H1 (cell line): ENCODE measurements at regions not wholly inside any gene's neighbourhood (a gene's known extent, or its start where the extent isn't known, plus 50 kb on each side); places are given as distances from the start of the nearest gene placed in this dataset.

Experiments used
- CTCF ChIA-PET: fragments of 300-600 bp; sonication (Branson Sonifier 250); formaldehyde crosslinking; loops from one replicate; lab custom pipeline; 2021; ENCODE audit not compliant: partially characterized antibody; lab: Charles Lee
- POLR2A ChIA-PET: fragments of 300-600 bp; sonication (Branson Sonifier 250); formaldehyde crosslinking; loops from one replicate; lab custom pipeline; 2021; ENCODE audit warnings: inconsistent platforms; ENCODE audit not compliant: partially characterized antibody; lab: Charles Lee
- DNase-seq, 2 experiments: peaks; one replicate each; pipeline versions ENCODE4 v3.0.0 to v3.0.0-alpha.2; 2010 to 2022; ENCODE audit warnings: low spot score in 2 of 2, low read depth in 1 of 2, mixed read lengths in 1 of 2
- FAIRE-seq: peaks from 2 replicates; lab custom pipeline; 2011; peaks lifted over from hg19 to GRCh38; lab: Jason Lieb, UNC
- H2AFZ ChIP-seq: 2 replicates; pipeline ENCODE4 v1.8.1; 2012; ENCODE audit warnings: low read length, inconsistent platforms
- H2AK5ac ChIP-seq: 2 replicates; pipeline ENCODE4 v1.6.1; 2013; ENCODE audit warnings: low read depth, low read length
- H2BK120ac ChIP-seq: replicated peaks from 2 replicates; pipeline ENCODE3; 2013; ENCODE audit warnings: low read depth, low read length, inconsistent platforms
- H2BK12ac ChIP-seq: 2 replicates; pipeline ENCODE4 v1.6.1; 2013; ENCODE audit warnings: low read depth, low read length
- H2BK15ac ChIP-seq: 2 replicates; pipeline ENCODE4 v1.6.1; 2013; ENCODE audit warnings: low read length
- H2BK20ac ChIP-seq: 2 replicates; pipeline ENCODE4 v1.6.1; 2013; ENCODE audit warnings: low read length
- H2BK5ac ChIP-seq: 2 replicates; pipeline ENCODE4 v1.6.1; 2013; ENCODE audit warnings: low read depth, low read length
- H3K14ac ChIP-seq: 2 replicates; pipeline ENCODE4 v1.6.1; 2013; ENCODE audit warnings: inconsistent platforms; ENCODE audit not compliant: insufficient read length
- H3K18ac ChIP-seq: 2 replicates; pipeline ENCODE4 v1.6.1; 2013; ENCODE audit warnings: low read length; ENCODE audit errors: extremely low read depth
- H3K23ac ChIP-seq: 2 replicates; pipeline ENCODE4 v1.6.1; 2013; ENCODE audit warnings: inconsistent platforms; ENCODE audit not compliant: insufficient read length
- H3K23me2 ChIP-seq: 2 replicates; pipeline ENCODE4 v1.6.1; 2013; ENCODE audit warnings: low read depth, low read length
- H3K27ac ChIP-seq: 2 replicates; pipeline ENCODE4 v1.6.1; 2011; ENCODE audit warnings: low read depth, low read length, inconsistent platforms
- H3K27me3 ChIP-seq, 4 experiments: replicated peaks in 1 of 4; 1 replicate in 1 of 4; 2 replicates in 3 of 4; pipeline versions ENCODE4 v1.6.1 to v1.8.1; 2011 to 2013; ENCODE audit warnings: low read length in 3 of 4, mild to moderate bottlenecking in 3 of 4, inconsistent platforms in 2 of 4, mixed read lengths in 2 of 4, moderate library complexity in 1 of 4; ENCODE audit not compliant: control insufficient read depth in 3 of 4, insufficient read depth in 3 of 4; ENCODE audit errors: extremely low read depth in 1 of 4
- H3K36me3 ChIP-seq, 4 experiments: 2 replicates each; pipeline versions ENCODE4 v1.6.1 to v1.8.1; 2011 to 2013; ENCODE audit warnings: mild to moderate bottlenecking in 4 of 4, low read length in 3 of 4, moderate library complexity in 2 of 4, control low read depth in 1 of 4, inconsistent platforms in 1 of 4; ENCODE audit not compliant: insufficient read depth in 4 of 4, control insufficient read depth in 2 of 4
- H3K4ac ChIP-seq: replicated peaks from 2 replicates; pipeline ENCODE3; 2013; ENCODE audit warnings: low read length, low read depth, mixed read lengths, inconsistent platforms; ENCODE audit not compliant: insufficient read length
- H3K4me1 ChIP-seq, 4 experiments: replicated peaks in 1 of 4; 1 replicate in 1 of 4; 2 replicates in 3 of 4; pipeline versions ENCODE4 v1.6.1 to v1.8.1; 2011 to 2013; ENCODE audit warnings: low read length in 3 of 4, inconsistent platforms in 2 of 4, mixed read lengths in 1 of 4; ENCODE audit not compliant: insufficient read depth in 4 of 4, control insufficient read depth in 3 of 4
- H3K4me2 ChIP-seq, 2 experiments: 2 replicates each; pipeline versions ENCODE4 v1.6.1 to v1.8.1; 2011 to 2013; ENCODE audit warnings: low read depth in 2 of 2, low read length in 2 of 2, control low read depth in 1 of 2, inconsistent platforms in 1 of 2, mild to moderate bottlenecking in 1 of 2; ENCODE audit not compliant: insufficient read depth in 1 of 2
- H3K4me3 ChIP-seq, 4 experiments: fragments of 200-600, 300-600 bp in 1 of 4; sonication (generic), shearing (Covaris generic), sonication (Bioruptor Twin) in 1 of 4; 2 replicates each; pipeline versions ENCODE4 v1.5.1 to v1.8.1; 2011 to 2016; ENCODE audit warnings: low read length in 4 of 4, low read depth in 3 of 4, control low read depth in 2 of 4, inconsistent platforms in 2 of 4, mild to moderate bottlenecking in 2 of 4, mixed read lengths in 1 of 4, moderate library complexity in 1 of 4; ENCODE audit not compliant: insufficient read depth in 2 of 4; ENCODE audit errors: extremely low read depth in 1 of 4
- H3K56ac ChIP-seq: replicated peaks from 2 replicates; pipeline ENCODE3; 2013; ENCODE audit warnings: low read depth, mild to moderate bottlenecking, mixed read lengths, low read length, inconsistent platforms; ENCODE audit not compliant: insufficient read length
- H3K79me1 ChIP-seq: 2 replicates; pipeline ENCODE4 v1.6.1; 2013; ENCODE audit warnings: low read depth, low read length, control low read depth
- H3K79me2 ChIP-seq, 2 experiments: 2 replicates each; pipeline versions ENCODE4 v1.6.1 to v1.8.1; 2012 to 2013; ENCODE audit warnings: low read length in 2 of 2, mild to moderate bottlenecking in 2 of 2, inconsistent platforms in 1 of 2; ENCODE audit not compliant: insufficient read depth in 2 of 2, control insufficient read depth in 1 of 2
- H3K9ac ChIP-seq, 4 experiments: replicated peaks in 1 of 4; 1 replicate in 1 of 4; 2 replicates in 3 of 4; pipeline versions ENCODE4 v1.6.1 to v1.8.1; 2011 to 2013; ENCODE audit warnings: low read depth in 3 of 4, low read length in 3 of 4, control low read depth in 2 of 4, mild to moderate bottlenecking in 2 of 4, moderate library complexity in 2 of 4, inconsistent platforms in 1 of 4; ENCODE audit errors: extremely low read depth in 1 of 4
- H3K9me3 ChIP-seq, 2 experiments: 2 replicates each; pipeline versions ENCODE4 v1.6.1 to v1.8.1; 2012 to 2013; ENCODE audit warnings: mild to moderate bottlenecking in 2 of 2, moderate library complexity in 2 of 2, control low read depth in 1 of 2, inconsistent platforms in 1 of 2, low read depth in 1 of 2, low read length in 1 of 2, mixed read lengths in 1 of 2; ENCODE audit not compliant: insufficient read depth in 2 of 2
- H4K20me1 ChIP-seq, 2 experiments: replicated peaks in 1 of 2; 2 replicates each; pipeline versions ENCODE3 to v1.8.1; 2011 to 2013; ENCODE audit warnings: inconsistent platforms in 2 of 2, low read length in 2 of 2, mild to moderate bottlenecking in 1 of 2; ENCODE audit not compliant: insufficient read depth in 2 of 2, control insufficient read depth in 1 of 2
- H4K5ac ChIP-seq: 2 replicates; pipeline ENCODE4 v1.6.1; 2013; ENCODE audit warnings: low read length, low read depth, mixed read lengths, inconsistent platforms; ENCODE audit not compliant: insufficient read length
- H4K8ac ChIP-seq: 2 replicates; pipeline ENCODE4 v1.8.0; 2013; ENCODE audit warnings: mild to moderate bottlenecking, moderate library complexity, low read length, inconsistent platforms; ENCODE audit not compliant: insufficient read depth; ENCODE audit errors: extremely low read depth
- H4K91ac ChIP-seq: replicated peaks from 2 replicates; pipeline ENCODE3; 2013; ENCODE audit warnings: low read length, mixed read lengths, inconsistent platforms; ENCODE audit not compliant: insufficient read length
- TBP ChIP-seq: IDR thresholded peaks from 2 replicates; pipeline ENCODE4 v1.6.1; 2011; ENCODE audit warnings: low read depth, low read length, improper control_type of control experiment
- ZNF274 ChIP-seq: IDR thresholded peaks from 2 replicates; pipeline ENCODE4 v1.7.0; 2012; ENCODE audit warnings: low read length, borderline replicate concordance; ENCODE audit errors: extremely low read depth
- WGBS, 2 experiments: shearing (Covaris generic) in 1 of 2; methylation state at CpG; one replicate each; pipeline versions ENCODE4 v1.1.6 to v1.1.7; 2013 to 2015; ENCODE audit warnings: low lambda C conversion rate in 2 of 2, mixed read lengths in 2 of 2, inconsistent platforms in 1 of 2, low coverage in 1 of 2, missing lambda C conversion rate in 1 of 2; ENCODE audit not compliant: insufficient replicate concordance in 2 of 2, insufficient coverage in 1 of 2, insufficient read length in 1 of 2; ENCODE audit errors: extremely low coverage in 1 of 2, missing lambda C conversion rate in 1 of 2; 5-methylcytosine and 5-hydroxymethylcytosine counted together

DNA sequence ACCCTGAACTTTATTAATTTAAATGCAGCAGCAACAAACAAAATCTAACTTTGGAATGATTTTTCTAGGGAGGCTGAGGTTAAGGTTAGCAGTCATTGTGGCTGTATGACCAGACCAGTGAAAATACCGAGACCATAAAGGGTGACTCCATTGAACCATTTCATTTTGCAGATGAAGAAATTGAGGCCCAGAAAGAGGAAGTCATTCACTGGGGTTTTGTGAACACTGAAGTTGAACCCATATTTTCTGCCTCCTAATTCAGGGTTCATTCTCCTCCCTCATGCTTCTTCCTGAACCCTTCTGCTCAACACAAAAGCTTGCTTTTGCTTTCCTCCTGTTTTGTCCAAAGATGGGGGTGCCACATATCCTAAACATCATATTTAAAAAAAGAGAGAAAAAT is 65.8 kb upstream of the PLCL2 start:
- Histone ChIP-seq H2BK5ac (no peak overlapping the region), H3K23me2 (no peaks in the 10 kb centered on the region), H4K91ac (no peak overlapping the region), H4K8ac (no peak overlapping the region), H2AK5ac (no peak overlapping the region), H3K4me1 (no peaks in the 10 kb centered on the region), H4K5ac (no peak overlapping the region), H3K18ac (no peak overlapping the region), H3K4me3 (no peak overlapping the region), H3K14ac (no peak overlapping the region), H3K9ac (no peak overlapping the region), H2BK15ac (no peak overlapping the region), H3K4ac (no peak overlapping the region), H3K23ac (no peak overlapping the region), H4K20me1 (no peaks in the 10 kb centered on the region), H3K36me3 (no peaks in the 10 kb centered on the region; a peak in 1 of 8 replicates), H2AFZ (no peak overlapping the region), H3K27ac (no peak overlapping the region), H2BK120ac (no peak overlapping the region), H3K27me3 (no peaks in the 10 kb centered on the region), H2BK12ac (no peak overlapping the region), H3K56ac (no peak overlapping the region), H3K4me2 (no peak overlapping the region), H2BK20ac (no peak overlapping the region), H3K9me3 (peaks cover 2 to 5% of the 10 kb centered on the region in 2 experiments; a peak in 2 of 4 replicates), H3K79me1 (no peaks in the 10 kb centered on the region), H3K79me2 (no peaks in the 10 kb centered on the region)
- CTCF ChIA-PET: no interaction called here
- DNase-seq (no peak), FAIRE-seq (no peak)
- POLR2A ChIA-PET: no interaction called here
- WGBS, 2 experiments: 90% methylated on average over 1 of the region's 1 CpG; no CpG with 5 or more reads in 1 of the 2 experiments
- TF ChIP-seq ZNF274: no peak
- TF ChIP-seq TBP: no peak
